ENCODE measurements at regions not wholly inside any gene's neighbourhood (a gene's known extent, or its start where the extent isn't known, plus 50 kb on each side); places are given as distances from the start of the nearest gene placed in this dataset.

DNA sequence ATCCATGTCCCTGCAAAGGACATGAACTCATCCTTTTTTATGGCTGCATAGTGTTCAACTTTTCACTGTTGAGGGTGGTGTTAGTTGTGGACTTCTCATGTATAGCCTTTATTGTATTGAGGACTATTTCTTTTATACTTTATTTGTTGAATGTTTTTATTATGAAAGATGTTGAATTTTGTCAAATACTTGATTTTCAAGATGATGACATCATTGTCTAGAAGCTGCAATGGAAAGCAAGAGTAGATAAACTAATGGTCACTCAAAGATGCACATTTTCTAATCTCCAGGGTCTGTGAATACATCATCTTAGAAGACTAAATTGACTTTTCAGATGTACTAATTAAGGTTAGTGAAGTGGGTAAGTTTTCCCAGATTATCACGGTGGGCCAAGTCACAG, 1117.0 kb downstream of the DSC3 start:
- TF ChIP-seq, protein P1, sequence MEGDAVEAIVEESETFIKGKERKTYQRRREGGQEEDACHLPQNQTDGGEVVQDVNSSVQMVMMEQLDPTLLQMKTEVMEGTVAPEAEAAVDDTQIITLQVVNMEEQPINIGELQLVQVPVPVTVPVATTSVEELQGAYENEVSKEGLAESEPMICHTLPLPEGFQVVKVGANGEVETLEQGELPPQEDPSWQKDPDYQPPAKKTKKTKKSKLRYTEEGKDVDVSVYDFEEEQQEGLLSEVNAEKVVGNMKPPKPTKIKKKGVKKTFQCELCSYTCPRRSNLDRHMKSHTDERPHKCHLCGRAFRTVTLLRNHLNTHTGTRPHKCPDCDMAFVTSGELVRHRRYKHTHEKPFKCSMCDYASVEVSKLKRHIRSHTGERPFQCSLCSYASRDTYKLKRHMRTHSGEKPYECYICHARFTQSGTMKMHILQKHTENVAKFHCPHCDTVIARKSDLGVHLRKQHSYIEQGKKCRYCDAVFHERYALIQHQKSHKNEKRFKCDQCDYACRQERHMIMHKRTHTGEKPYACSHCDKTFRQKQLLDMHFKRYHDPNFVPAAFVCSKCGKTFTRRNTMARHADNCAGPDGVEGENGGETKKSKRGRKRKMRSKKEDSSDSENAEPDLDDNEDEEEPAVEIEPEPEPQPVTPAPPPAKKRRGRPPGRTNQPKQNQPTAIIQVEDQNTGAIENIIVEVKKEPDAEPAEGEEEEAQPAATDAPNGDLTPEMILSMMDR (conservative IDR thresholded peaks at IDR 0.05 in 1 of 2, IDR thresholded peaks at IDR 0.05 in 1 of 2; ENCODE audit: extremely low read depth in 1 of 2, insufficient read depth in 1 of 2, low read depth in 1 of 2, low read length in 2 of 2): no peak
- no peak for TF ChIP-seq EZH2 (IDR thresholded peaks at IDR 0.05; ENCODE audit: borderline replicate concordance, low read length)

Data from mammary epithelial cell (primary cell).